Activated CD4-positive, alpha-beta memory T cell treated with anti-CD3 and anti-CD28 coated beads for 36 hours (primary cell): ENCODE measurements at regions not wholly inside any gene's neighbourhood (a gene's known extent, or its start where the extent isn't known, plus 50 kb on each side); places are given as distances from the start of the nearest gene placed in this dataset.

Experiments
- CTCF ChIA-PET: fragments of 350-600 bp; sonication (Branson Sonifier 250); formaldehyde crosslinking; loops from one replicate; lab custom pipeline; 2021; ENCODE audit warnings: antibody characterized with exemption, inconsistent platforms; lab: Charles Lee
- POLR2A ChIA-PET: fragments of 350-600 bp; sonication (Branson Sonifier 250); formaldehyde crosslinking; loops from one replicate; lab custom pipeline; 2021; ENCODE audit warnings: antibody characterized with exemption; lab: Charles Lee
- DNase-seq: peaks from one replicate; pipeline ENCODE4 v3.0.0-alpha.2; 2020
- H3K27ac Mint-ChIP-seq: one replicate; pipeline ENCODE4 v1.8.0; 2021; ENCODE audit warnings: mixed read lengths
- H3K27me3 Mint-ChIP-seq: one replicate; pipeline ENCODE4 v1.8.0; 2021; ENCODE audit warnings: mixed read lengths
- H3K36me3 Mint-ChIP-seq: one replicate; pipeline ENCODE4 v1.8.0; 2021; ENCODE audit warnings: mixed read lengths
- H3K4me1 Mint-ChIP-seq: one replicate; pipeline ENCODE4 v1.8.0; 2021; ENCODE audit warnings: low read depth, mixed read lengths
- H3K4me3 Mint-ChIP-seq: one replicate; pipeline ENCODE4 v1.8.0; 2021; ENCODE audit warnings: mild to moderate bottlenecking, mixed read lengths
- H3K9me3 Mint-ChIP-seq: one replicate; pipeline ENCODE4 v1.8.0; 2021; ENCODE audit warnings: mixed read lengths
- intact Hi-C: fragments of 100-400 bp; cut with micrococcal nuclease; formaldehyde crosslinking; loops from one replicate; pipeline ENCODE4 v1.15.1; 2023

DNA sequence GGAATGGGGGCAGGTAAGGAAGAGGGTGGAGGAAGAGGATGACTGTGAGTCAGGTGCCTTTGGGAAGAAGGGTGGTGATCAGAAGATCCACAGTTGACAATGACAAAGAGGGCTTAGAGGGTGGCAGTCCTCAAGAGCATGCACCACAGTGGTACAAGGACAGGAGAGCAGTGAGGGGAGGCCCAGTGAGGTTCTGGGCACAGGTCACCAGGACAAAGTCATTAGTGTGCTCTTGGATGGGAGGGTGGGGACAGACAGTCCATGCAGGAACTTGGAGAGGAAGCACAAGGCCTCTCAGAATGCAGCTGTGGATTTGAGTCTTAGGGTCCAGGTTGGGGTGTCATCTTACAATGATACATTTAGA lies 75.1 kb downstream of the RHOU start:
- POLR2A ChIA-PET, result no interaction called here
- intact Hi-C loops, result loop anchor here (2.0 kb wide), 1 partner anchor 16 kb away; no protein-coding TSS in a partner anchor
- H3K27me3 Mint-ChIP-seq, result no peaks in the 10 kb centered on the region

DNA sequence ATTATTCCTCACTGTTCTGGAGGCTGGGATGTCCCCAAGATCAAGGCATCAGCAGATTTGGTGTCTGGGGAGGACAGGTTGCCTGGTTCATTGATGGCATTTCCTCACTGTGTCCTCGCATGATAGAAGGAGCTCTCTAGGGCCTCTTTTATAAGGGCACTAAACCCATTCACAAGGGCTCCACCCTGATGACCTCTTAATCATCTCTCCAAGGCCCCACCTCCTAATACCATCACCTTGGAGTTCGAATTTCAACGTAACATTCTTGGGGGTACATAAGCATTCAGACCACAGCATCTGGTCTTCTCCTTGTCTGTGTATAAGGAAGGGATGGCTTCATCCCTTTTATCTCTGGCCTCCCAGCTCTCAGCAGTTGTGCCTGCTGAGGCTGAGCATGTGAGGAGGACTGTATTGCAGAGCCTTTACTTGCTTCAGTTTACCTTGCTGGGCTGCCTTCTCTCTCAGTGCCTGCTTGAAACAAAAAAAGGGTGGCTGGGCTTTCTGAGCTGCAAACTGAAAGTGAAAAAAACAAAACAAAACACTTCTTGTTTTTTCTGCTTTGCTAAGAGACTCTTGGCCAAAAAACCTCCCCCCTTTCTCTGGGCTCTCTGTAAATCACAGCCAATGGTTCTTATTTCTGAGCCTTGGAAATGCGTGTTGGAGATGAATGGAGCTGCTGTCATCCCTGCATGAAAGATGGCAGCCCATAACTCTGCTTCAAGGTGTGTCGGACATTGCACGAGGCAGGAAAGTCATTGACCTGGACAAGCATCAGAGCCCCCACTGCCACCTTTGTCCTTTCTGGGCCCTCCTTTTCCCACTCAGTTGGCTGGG lies 75.8 kb downstream of the RHOU start:
- ChIA-PET CTCF (no interaction called here), POLR2A (no interaction called here)
- H3K27ac Mint-ChIP-seq, result no peak overlapping the region
- DNase-seq, result no peak
- intact Hi-C loops, result loop anchor here (2.0 kb wide), 1 partner anchor 16 kb away; no protein-coding TSS in a partner anchor
- peaks cover 4% of the 10 kb centered on the region for H3K9me3 Mint-ChIP-seq
- no peak overlapping the region for H3K4me3 Mint-ChIP-seq
- no peaks in the 10 kb centered on the region for H3K36me3 Mint-ChIP-seq
- peaks cover 34% of the 10 kb centered on the region for H3K4me1 Mint-ChIP-seq
- H3K27me3 Mint-ChIP-seq, result no peaks in the 10 kb centered on the region

More for the DNA sequence above, 75.1 kb downstream of the RHOU start:
- no peak for DNase-seq
- no peaks in the 10 kb centered on the region for H3K36me3 Mint-ChIP-seq
- no peak overlapping the region for H3K27ac Mint-ChIP-seq
- peaks cover 39% of the 10 kb centered on the region for H3K4me1 Mint-ChIP-seq
- CTCF ChIA-PET, result no interaction called here
- H3K9me3 Mint-ChIP-seq, result peaks cover 4% of the 10 kb centered on the region
- no peak overlapping the region for H3K4me3 Mint-ChIP-seq

DNA sequence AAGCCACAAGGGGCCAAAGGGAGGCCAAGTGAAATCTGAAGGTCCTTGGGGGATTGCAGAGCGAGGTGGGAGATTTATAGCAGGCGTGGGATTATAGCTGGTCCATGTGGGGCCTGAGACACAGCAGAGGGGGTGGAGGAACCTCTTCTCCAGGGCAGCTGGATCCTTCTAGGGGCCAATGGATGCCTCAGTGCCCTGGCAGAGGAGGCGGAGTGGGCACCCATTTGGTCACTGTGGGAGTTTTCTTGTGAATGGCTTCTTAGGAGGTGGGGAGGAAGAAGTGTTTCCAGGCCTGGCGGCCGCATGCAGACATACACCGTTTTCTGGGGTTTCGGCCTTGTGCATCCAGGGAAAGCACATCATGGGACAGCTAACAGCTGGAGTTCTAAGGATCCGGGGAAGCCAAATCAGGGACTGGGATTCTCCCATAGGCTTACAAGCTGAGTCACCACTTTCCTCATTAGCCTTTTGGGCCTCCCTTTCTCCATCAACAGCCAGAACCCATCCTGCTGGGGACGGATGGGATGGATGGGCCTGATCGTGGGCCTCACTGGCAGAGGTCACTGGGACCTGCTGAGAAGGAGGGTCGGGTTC lies 76.5 kb downstream of the RHOU start:
- Mint-ChIP-seq H3K36me3 (no peaks in the 10 kb centered on the region), H3K4me3 (no peak overlapping the region), H3K4me1 (peaks cover 34% of the 10 kb centered on the region), H3K9me3 (peaks cover 4% of the 10 kb centered on the region), H3K27me3 (no peaks in the 10 kb centered on the region), H3K27ac (no peak overlapping the region)
- CTCF ChIA-PET, result no interaction called here
- intact Hi-C loops, result loop anchor here (2.0 kb wide), 1 partner anchor 17 kb away; no protein-coding TSS in a partner anchor
- POLR2A ChIA-PET, result no interaction called here
- DNase-seq, result no peak

DNA sequence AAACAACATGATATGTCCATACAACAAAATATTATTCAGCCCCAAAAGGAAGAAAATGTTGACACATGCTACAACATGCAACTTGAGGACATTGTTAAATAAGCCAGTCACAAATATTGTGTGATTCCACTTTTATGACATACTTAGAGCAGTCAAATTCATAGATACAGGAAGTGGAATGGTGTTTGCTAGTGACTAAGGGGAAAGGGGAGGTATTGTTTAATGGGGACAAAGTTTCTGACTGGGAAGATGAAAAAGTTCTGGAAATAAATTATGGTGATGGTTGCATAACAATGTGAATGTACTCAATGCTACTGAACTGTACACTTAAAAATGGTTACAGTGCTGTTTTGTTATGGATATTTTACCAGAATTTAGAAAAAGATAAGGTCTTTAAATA lies 77.7 kb downstream of the RHOU start:
- no peak for DNase-seq

DNA sequence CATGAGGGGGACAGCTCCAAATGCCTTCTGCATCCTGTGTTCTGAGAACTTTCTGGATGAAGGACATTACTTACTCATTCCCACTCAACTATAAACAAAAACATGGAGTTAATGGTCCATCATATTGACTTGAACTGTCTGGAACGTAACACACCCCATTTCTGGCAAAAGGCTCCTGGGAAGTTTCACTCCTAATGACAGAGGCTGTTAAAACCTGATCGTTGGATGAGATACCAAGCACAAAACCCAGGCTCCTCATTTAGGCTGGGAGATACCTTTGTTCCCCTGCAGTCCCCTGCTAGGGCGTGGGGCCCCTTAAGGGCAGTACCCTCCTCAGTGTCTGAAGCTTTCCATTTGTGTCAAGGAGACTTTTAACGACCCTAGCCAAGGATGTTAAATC lies 78.9 kb downstream of the RHOU start:
- POLR2A ChIA-PET, result no interaction called here
- intact Hi-C loops, result no loop called here

More for the DNA sequence above, 77.7 kb downstream of the RHOU start:
- ChIA-PET CTCF (no interaction called here), POLR2A (no interaction called here)
- H3K4me1 Mint-ChIP-seq, result peaks cover 34% of the 10 kb centered on the region
- no peak overlapping the region for H3K27ac Mint-ChIP-seq
- H3K27me3 Mint-ChIP-seq, result no peaks in the 10 kb centered on the region
- H3K4me3 Mint-ChIP-seq, result no peak overlapping the region
- intact Hi-C loops, result no loop called here
- peaks cover 4% of the 10 kb centered on the region for H3K9me3 Mint-ChIP-seq
- H3K36me3 Mint-ChIP-seq, result no peaks in the 10 kb centered on the region

DNA sequence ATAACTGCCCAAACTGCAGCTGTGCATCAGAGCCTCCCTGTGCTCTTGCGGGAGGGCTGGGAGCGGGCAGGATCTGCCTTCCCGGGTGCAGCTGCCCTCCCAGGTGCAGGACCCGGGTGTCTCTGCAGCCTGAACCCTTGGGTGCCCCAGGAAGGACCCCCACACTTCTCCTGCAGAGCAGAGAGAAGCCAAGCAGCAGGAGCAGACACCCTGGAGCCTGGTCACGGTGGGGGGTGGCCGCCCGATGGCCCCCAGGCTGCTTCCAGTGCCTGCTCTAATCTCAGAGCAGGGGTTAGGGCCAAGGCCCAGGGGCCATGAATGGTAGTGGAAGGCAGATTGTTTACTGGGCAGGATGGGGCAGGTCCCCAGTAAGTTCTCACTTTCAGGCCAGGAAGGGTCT lies 83.0 kb downstream of the RHOU start:
- Mint-ChIP-seq H3K27ac (no peak overlapping the region), H3K9me3 (no peaks in the 10 kb centered on the region), H3K27me3 (no peaks in the 10 kb centered on the region), H3K4me1 (no peaks in the 10 kb centered on the region), H3K36me3 (no peaks in the 10 kb centered on the region), H3K4me3 (no peak overlapping the region)
- no peak for DNase-seq
- CTCF ChIA-PET, result no interaction called here
- intact Hi-C loops, result no loop called here
- POLR2A ChIA-PET, result no interaction called here

More for the DNA sequence above, 78.9 kb downstream of the RHOU start:
- CTCF ChIA-PET, result no interaction called here
- no peak overlapping the region for H3K27ac Mint-ChIP-seq
- H3K36me3 Mint-ChIP-seq, result no peaks in the 10 kb centered on the region
- DNase-seq, result no peak
- peaks cover 4% of the 10 kb centered on the region for H3K9me3 Mint-ChIP-seq
- no peak overlapping the region for H3K4me3 Mint-ChIP-seq
- peaks cover 26% of the 10 kb centered on the region for H3K4me1 Mint-ChIP-seq
- no peaks in the 10 kb centered on the region for H3K27me3 Mint-ChIP-seq

DNA sequence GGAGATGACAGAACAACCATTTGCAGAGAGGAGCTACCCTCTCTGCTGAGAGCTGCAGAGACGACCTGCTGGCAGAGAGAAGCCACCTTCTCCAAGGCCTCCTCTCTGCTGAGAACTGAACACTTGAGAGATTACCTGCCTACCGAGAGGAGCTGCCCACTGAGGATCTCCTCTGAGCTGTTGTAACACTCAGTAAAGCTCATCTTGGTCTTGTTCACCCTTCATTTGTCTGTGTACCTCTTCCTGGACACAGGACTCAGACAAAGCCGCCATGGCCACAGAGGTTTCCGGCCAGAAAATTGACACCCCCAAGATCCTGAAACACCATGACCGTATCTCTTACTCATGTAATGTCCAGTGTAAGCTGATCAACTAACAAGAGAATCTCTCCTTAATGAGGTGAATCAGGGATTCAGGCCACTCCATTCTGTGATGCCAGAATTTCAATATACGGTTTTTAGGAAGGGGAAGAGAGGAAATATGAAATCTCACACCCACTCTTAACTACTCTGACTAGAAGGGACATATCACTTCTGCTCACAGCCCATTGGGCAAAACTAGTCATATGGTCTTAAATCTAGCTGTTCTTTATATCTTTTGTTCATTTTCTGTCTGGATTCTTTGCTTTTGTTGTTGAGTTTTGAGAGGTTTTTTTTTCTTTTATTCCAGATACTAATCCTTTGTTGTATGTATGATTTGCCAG lies 83.8 kb downstream of the RHOU start:
- Mint-ChIP-seq H3K36me3 (no peaks in the 10 kb centered on the region), H3K27ac (no peak overlapping the region), H3K4me1 (no peaks in the 10 kb centered on the region), H3K27me3 (no peaks in the 10 kb centered on the region), H3K4me3 (no peak overlapping the region), H3K9me3 (no peaks in the 10 kb centered on the region)
- DNase-seq, result no peak
- intact Hi-C loops, result no loop called here
- ChIA-PET CTCF (no interaction called here), POLR2A (no interaction called here)

DNA sequence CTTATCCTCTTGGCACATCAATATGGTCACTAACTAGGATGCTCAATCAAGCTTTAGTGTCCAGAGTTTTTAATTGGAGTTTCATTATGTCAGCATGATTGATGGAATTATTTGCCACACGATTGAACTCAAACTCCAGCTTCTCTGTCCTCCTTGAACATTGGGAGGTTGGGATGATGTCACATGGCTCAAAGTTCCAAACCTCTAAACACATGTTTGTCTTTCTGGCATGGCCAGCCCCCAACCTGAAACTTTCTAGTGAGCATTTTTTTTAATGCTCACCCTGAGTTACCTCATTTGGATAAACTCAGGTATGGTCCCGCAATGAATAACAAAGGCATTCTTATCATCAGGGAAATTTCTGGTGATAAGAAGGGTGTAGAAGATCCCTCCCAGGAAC lies 86.0 kb downstream of the RHOU start:
- Mint-ChIP-seq H3K27me3 (peaks cover 3% of the 10 kb centered on the region), H3K4me3 (no peak overlapping the region)

DNA sequence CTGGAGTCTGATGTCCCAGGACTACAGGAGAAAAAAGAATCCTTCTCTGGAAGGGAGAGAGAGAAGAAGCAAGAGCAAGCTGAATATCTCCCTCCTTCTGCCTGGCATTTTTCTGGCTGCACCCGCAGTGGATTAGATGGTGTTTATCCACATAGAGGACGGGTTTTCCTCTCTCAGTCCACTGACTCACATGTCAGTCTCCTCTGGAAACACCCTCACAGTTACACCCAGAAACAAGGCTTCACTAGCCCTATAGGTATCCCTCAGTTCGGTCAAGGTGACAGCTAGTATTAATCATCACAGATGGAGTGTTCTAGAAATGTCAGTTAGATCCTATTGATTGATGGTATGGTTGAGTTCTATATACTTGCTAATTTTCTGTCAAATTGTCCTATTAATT lies 87.9 kb downstream of the RHOU start:
- H3K4me1 Mint-ChIP-seq, result peaks cover 21% of the 10 kb centered on the region
- peaks cover 4% of the 10 kb centered on the region for H3K27me3 Mint-ChIP-seq
- no peak for DNase-seq
- ChIA-PET CTCF (no interaction called here), POLR2A (no interaction called here)
- no peak overlapping the region for H3K4me3 Mint-ChIP-seq
- H3K27ac Mint-ChIP-seq, result no peak overlapping the region
- H3K9me3 Mint-ChIP-seq, result no peaks in the 10 kb centered on the region
- H3K36me3 Mint-ChIP-seq, result no peaks in the 10 kb centered on the region
- intact Hi-C loops, result no loop called here

More for the DNA sequence above, 86.0 kb downstream of the RHOU start:
- DNase-seq, result no peak
- no peak overlapping the region for H3K27ac Mint-ChIP-seq
- no peaks in the 10 kb centered on the region for H3K36me3 Mint-ChIP-seq
- peaks cover 12% of the 10 kb centered on the region for H3K4me1 Mint-ChIP-seq
- intact Hi-C loops, result no loop called here
- CTCF ChIA-PET, result no interaction called here
- no peaks in the 10 kb centered on the region for H3K9me3 Mint-ChIP-seq
- POLR2A ChIA-PET, result no interaction called here

DNA sequence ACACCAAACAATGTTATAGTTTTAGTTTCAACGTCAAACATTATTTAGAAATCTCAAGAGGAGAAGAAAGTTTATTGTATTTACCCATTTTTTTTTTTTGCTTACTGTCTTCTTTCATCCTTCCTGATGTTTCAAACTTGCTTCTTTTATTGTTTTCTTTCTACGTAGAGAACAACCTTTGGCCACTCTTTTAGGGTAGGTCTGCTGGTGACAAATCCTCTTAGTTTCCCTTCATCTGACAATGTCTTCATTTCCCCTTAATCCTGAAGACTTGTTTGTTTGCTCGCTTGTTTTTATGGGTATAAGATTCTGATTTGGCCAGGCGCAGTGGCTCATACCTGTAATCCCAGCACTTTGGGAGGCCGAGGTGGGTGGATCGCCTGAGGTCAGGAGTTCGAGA lies 89.1 kb downstream of the RHOU start:
- Mint-ChIP-seq H3K4me1 (peaks cover 21% of the 10 kb centered on the region), H3K9me3 (no peaks in the 10 kb centered on the region), H3K36me3 (no peaks in the 10 kb centered on the region), H3K4me3 (no peak overlapping the region), H3K27me3 (peaks cover 4% of the 10 kb centered on the region), H3K27ac (no peak overlapping the region)
- intact Hi-C loops, result no loop called here
- ChIA-PET CTCF (no interaction called here), POLR2A (no interaction called here)
- DNase-seq, result no peak

DNA sequence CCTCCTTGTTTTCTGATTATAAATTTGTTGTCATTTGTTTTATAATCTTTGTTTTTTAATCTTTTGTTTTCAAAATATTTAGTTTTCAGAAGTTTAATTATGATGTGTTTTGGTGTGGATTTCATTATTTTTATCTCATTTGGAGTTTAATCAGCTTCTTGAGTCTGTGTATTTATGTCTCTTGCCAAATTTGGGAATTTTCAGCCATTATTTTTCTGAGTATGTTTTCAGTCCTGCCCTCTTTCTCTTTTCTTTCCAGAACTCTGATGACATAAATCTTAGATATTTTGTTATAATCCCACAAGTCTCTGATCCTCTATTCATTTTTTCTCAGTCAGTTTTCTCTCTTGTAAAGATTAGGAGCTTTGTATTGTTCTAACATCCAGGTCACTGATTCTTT lies 89.8 kb downstream of the RHOU start:
- intact Hi-C loops, result no loop called here

DNA sequence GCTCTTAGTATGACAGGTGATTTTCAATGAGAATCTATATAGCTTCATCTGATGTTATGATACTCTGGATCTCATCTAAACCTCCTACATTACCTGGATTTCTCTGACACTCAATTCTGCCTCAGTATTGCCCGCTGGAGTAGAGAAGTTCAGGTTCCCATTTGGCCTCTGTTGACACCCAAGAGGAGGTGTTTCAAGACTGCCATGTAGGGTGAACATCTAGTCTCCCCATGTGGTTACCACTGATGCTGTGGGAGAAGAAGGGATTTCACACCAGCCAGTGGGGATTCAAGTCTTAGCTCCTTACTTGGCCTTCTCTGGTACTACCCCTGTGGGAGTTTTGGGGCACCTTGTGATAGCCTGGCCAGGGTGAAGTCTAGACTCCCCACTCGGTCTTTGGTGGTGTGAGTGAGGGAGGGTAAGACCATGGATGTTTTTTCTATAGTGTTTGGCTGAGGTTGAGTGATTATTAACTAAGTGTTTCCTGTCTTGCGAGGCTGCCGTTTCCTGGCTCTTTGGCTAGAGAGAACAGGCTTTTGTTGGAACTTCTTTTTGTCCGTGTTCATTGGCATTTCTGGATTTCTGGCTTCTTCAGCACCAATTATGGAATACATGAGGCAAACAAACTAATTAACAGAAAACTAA lies 90.7 kb downstream of the RHOU start:
- intact Hi-C loops, result loop anchor here (1.0 to 2.0 kb wide), 2 partner anchors 17 to 31 kb away; no protein-coding TSS in a partner anchor
- no peak overlapping the region for H3K4me3 Mint-ChIP-seq
- ChIA-PET POLR2A (no interaction called here), CTCF (interaction anchor here (0.9 kb wide), 1 partner anchor 31 kb away, joined by 3 read pairs; no protein-coding TSS in a partner anchor)
- peaks cover 4% of the 10 kb centered on the region for H3K27me3 Mint-ChIP-seq
- no peaks in the 10 kb centered on the region for H3K9me3 Mint-ChIP-seq
- no peak overlapping the region for H3K27ac Mint-ChIP-seq
- peaks cover 25% of the 10 kb centered on the region for H3K4me1 Mint-ChIP-seq
- H3K36me3 Mint-ChIP-seq, result no peaks in the 10 kb centered on the region
- no peak for DNase-seq

More for the DNA sequence above, 89.8 kb downstream of the RHOU start:
- Mint-ChIP-seq H3K4me3 (no peak overlapping the region), H3K9me3 (no peaks in the 10 kb centered on the region), H3K36me3 (no peaks in the 10 kb centered on the region), H3K27me3 (peaks cover 4% of the 10 kb centered on the region), H3K4me1 (peaks cover 21% of the 10 kb centered on the region), H3K27ac (no peak overlapping the region)
- POLR2A ChIA-PET, result no interaction called here
- DNase-seq, result no peak
- CTCF ChIA-PET, result interaction anchor here (0.6 kb wide), 1 partner anchor 311 kb away, joined by 4 read pairs; no protein-coding TSS in a partner anchor
